Adrenal gland (tissue), 9 donors: ENCODE measurements at regions not wholly inside any gene's neighbourhood (a gene's known extent, or its start where the extent isn't known, plus 50 kb on each side); places are given as distances from the start of the nearest gene placed in this dataset.

Experiments used
- DNase-seq, 7 donors: peaks; one replicate each; pipeline ENCODE4 v3.0.0-alpha.2; 2019 to 2020
- H3K27ac ChIP-seq, 5 donors: fragments of 200-600 bp; sonication (generic) in 4 of 5; 1 replicate in 3 of 5; 2 replicates in 2 of 5; pipeline versions ENCODE4 v1.5.1 to v1.8.0; 2016 to 2020; ENCODE audit warnings: mild to moderate bottlenecking in 1 of 5
- H3K27me3 ChIP-seq: fragments of 200-600 bp; 2 replicates; pipeline ENCODE4 v1.8.0; 2021
- H3K36me3 ChIP-seq, 2 donors: fragments of 200-600 bp; replicated peaks in 1 of 2; 1 replicate in 1 of 2; 2 replicates in 1 of 2; pipeline versions ENCODE4 v1.5.1 to v1.8.0; 2018 to 2022
- H3K4me1 ChIP-seq, 2 donors: fragments of 200-600 bp; replicated peaks in 1 of 2; 1 replicate in 1 of 2; 2 replicates in 1 of 2; pipeline versions ENCODE4 v1.5.1 to v1.8.0; 2018 to 2021
- H3K4me3 ChIP-seq, 4 donors: fragments of 200-600 bp; sonication (generic) in 3 of 4; one replicate each; pipeline ENCODE4 v1.5.1; 2016 to 2018
- H3K9me3 ChIP-seq, 3 donors: fragments of 200-600 bp; sonication (generic) in 1 of 3; replicated peaks in 1 of 3; 1 replicate in 2 of 3; 2 replicates in 1 of 3; pipeline versions ENCODE4 v1.5.1 to v1.8.0; 2016 to 2021
- POLR2A ChIP-seq, 2 donors: fragments of 450-650 bp; IDR thresholded peaks; one replicate each; pipeline ENCODE4 v1.6.1; 2017; ENCODE audit warnings: antibody characterized with exemption in 2 of 2, mild to moderate bottlenecking in 2 of 2, moderate library complexity in 1 of 2
- WGBS, 4 donors: extraction: QIAGEN DNeasy Blood & Tissue Kit in 2 of 4; methylation state at CpG; one replicate each; pipeline versions ENCODE4 v1.1.5 to v1.1.7; 2013 to 2017; 5-methylcytosine and 5-hydroxymethylcytosine counted together
- intact Hi-C, 2 donors: fragments of 100-400 bp; cut with DNase I; formaldehyde crosslinking; loops; one replicate each; pipeline versions ENCODE4 v1.14.1 to v1.15.0; 2022 to 2023
- TF ChIP-seq, protein P1 (sequence below), 6 experiments: fragments of 450-650 bp in 4 of 6; fragments of 200-600 bp in 2 of 6; sonication (generic) in 1 of 6; IDR thresholded peaks; 1 replicate in 5 of 6; 2 replicates in 1 of 6; pipeline versions ENCODE4 v1.5.1 to v1.8.0; 2016 to 2021; ENCODE audit warnings: antibody characterized with exemption in 6 of 6, mild to moderate bottlenecking in 2 of 6, moderate library complexity in 1 of 6
- donor health status: healthy with polysubstance abuse.
- donor health status: Bipolar disorder and iron deficiency.
- donor health status: DM: yes; HTN: yes; CAD: no.
- donor health status: DM: no; HTN: no; CAD: no.
- donor health status: DM: no; HTN: no; CAD: no.

DNA sequence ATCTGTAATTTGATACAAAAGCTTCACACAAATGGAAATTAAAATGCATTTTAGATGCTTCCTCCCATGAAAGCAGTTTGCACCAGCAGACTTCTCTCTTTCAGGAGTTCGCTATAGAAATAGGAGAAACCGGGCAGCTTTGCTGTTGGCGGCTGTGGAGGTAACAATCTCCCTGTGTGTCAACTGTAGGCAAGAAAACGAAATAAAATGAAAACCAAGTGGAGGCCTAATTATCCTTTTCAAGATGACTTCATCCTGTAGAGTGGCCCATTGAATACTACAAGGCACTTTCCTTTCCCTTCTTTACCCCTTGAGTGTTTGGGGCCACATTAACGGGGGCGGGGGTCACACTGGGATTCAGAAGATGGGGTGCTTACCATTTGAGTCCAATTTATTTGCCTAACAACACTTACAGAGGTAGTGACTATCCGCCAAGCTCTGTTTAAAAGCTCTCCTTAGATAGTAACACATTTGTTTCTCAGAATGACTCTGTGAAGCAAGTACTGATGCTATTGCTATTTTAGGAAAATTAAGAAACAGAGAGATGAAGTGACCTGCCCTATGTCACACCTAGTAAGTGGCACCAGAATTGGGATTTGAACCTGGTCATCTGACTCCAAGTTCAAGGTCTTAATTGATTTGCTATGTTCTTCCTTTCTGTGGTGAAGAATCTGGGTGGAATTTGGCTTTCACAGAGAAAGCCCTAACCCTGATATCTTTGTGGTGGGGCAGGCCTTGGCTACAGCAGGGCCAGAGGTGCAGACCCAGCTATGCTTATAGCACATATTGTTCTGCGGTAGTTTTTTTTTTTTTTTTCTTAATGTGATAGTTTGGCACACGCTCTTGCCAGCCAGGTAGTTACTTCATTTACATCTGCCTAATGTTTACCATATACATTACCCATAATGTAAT is 125.5 kb upstream of the MPHOSPH6 start:
- no peak overlapping the region for H3K4me3 ChIP-seq
- intact Hi-C loops, result no loop called here
- DNase-seq, result no peak
- H3K4me1 ChIP-seq, result no peaks in the 10 kb centered on the region
- H3K36me3 ChIP-seq, result no peaks in the 10 kb centered on the region
- H3K9me3 ChIP-seq, result no peaks in the 10 kb centered on the region
- no peaks in the 10 kb centered on the region for H3K27me3 ChIP-seq
- H3K27ac ChIP-seq, result no peak overlapping the region
- 77 to 90% (median 88%) methylated on average over 9 of the region's 9 CpGs for WGBS, 4 donors
- TF ChIP-seq POLR2A (IDR thresholded peaks at IDR 0.05), result no peak
- TF ChIP-seq, protein P1, sequence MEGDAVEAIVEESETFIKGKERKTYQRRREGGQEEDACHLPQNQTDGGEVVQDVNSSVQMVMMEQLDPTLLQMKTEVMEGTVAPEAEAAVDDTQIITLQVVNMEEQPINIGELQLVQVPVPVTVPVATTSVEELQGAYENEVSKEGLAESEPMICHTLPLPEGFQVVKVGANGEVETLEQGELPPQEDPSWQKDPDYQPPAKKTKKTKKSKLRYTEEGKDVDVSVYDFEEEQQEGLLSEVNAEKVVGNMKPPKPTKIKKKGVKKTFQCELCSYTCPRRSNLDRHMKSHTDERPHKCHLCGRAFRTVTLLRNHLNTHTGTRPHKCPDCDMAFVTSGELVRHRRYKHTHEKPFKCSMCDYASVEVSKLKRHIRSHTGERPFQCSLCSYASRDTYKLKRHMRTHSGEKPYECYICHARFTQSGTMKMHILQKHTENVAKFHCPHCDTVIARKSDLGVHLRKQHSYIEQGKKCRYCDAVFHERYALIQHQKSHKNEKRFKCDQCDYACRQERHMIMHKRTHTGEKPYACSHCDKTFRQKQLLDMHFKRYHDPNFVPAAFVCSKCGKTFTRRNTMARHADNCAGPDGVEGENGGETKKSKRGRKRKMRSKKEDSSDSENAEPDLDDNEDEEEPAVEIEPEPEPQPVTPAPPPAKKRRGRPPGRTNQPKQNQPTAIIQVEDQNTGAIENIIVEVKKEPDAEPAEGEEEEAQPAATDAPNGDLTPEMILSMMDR (IDR thresholded peaks at IDR 0.05), result no peak

DNA sequence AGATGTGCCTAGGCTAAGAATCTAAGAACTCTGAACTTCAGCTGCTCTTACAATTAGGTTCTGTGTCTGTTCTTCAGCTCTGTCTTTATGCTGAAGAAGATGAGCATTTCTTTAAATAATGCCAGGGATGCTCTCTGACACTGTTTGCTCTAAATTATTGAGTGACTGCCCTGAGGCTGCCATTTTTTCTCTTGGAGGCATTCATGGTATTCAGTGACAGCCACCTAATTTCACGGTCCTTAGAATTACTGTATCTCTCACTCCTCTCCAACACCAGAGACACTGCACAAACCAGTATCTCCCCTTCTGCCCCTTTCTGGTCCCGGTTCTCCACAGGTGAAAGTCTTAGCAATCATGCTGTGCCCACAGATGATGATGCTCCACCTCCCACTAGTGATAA is 123.6 kb upstream of the MPHOSPH6 start:
- H3K27me3 ChIP-seq, result no peaks in the 10 kb centered on the region
- no peak overlapping the region for H3K27ac ChIP-seq
- no peaks in the 10 kb centered on the region for H3K36me3 ChIP-seq
- intact Hi-C loops, result no loop called here
- no peaks in the 10 kb centered on the region for H3K4me1 ChIP-seq
- 75 to 92% (median 87%) methylated on average over 2 of the region's 2 CpGs for WGBS, 4 donors
- no peak for DNase-seq
- TF ChIP-seq, protein P1 (IDR thresholded peaks at IDR 0.05), result no peak
- TF ChIP-seq POLR2A (IDR thresholded peaks at IDR 0.05), result no peak
- H3K4me3 ChIP-seq, result no peak overlapping the region
- H3K9me3 ChIP-seq, result no peaks in the 10 kb centered on the region

DNA sequence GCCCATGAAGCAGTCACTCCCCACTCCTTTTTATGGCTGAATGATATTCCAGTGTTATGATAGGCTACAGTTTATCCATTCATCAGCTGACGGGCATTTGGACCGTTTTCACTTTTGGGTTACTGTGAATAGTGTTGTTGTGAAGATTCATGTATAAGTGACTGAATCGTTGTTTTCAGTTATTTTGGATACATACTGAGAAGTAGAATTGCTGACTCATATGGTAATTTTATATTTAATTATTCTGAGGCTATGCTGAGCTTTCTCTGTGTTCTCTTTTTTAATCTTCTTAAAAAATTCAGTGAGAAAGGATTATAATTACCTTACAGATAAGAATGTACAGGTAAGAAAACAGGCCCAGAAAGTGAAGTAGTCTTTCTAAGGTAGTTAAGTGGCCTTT is 117.9 kb upstream of the MPHOSPH6 start:
- no peaks in the 10 kb centered on the region for H3K36me3 ChIP-seq
- no peaks in the 10 kb centered on the region for H3K27me3 ChIP-seq
- no peaks in the 10 kb centered on the region for H3K4me1 ChIP-seq
- H3K4me3 ChIP-seq, result no peak overlapping the region
- H3K27ac ChIP-seq, result no peak overlapping the region
- 70 to 81% (median 78%) methylated on average over 3 of the region's 3 CpGs for WGBS, 4 donors
- intact Hi-C loops, result no loop called here
- H3K9me3 ChIP-seq, result no peaks in the 10 kb centered on the region
- TF ChIP-seq, protein P1 (IDR thresholded peaks at IDR 0.05), result no peak
- TF ChIP-seq POLR2A (IDR thresholded peaks at IDR 0.05), result no peak
- DNase-seq, result no peak

DNA sequence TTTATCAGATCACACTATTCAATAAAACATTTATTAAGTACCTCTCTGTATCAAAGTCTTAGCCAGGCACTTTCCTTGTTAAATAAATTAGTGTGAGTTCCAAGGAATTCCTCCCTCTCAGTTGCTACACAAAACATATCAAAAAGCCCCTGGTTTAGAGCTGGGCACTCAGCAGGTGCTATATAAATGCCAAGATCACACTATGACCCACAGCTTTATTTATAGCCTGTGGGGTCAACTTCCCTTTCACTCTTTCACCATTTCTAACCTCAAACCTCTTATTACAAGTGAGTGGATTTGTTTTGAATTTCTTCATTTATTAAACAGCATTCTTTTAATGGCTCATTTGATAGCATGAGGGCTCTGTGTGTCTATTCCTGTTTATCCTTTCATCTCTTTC is 112.6 kb upstream of the MPHOSPH6 start:
- no peaks in the 10 kb centered on the region for H3K4me1 ChIP-seq
- intact Hi-C loops, result no loop called here
- no peaks in the 10 kb centered on the region for H3K27me3 ChIP-seq
- no peak overlapping the region for H3K4me3 ChIP-seq
- DNase-seq, result no peak
- no peaks in the 10 kb centered on the region for H3K36me3 ChIP-seq
- TF ChIP-seq POLR2A (IDR thresholded peaks at IDR 0.05), result no peak
- TF ChIP-seq, protein P1 (IDR thresholded peaks at IDR 0.05), result no peak
- no peak overlapping the region for H3K27ac ChIP-seq
- no peaks in the 10 kb centered on the region for H3K9me3 ChIP-seq
